HG03103 (cell line): ENCODE measurements at regions not wholly inside any gene's neighbourhood (a gene's known extent, or its start where the extent isn't known, plus 50 kb on each side); places are given as distances from the start of the nearest gene placed in this dataset.

Experiments
- ATAC-seq: cut with Tn5 transposase; IDR thresholded peaks from one replicate; pipeline ENCODE4 v1.9.1; 2021; ENCODE audit warnings: low read depth; ENCODE audit not compliant: unreplicated experiment

DNA sequence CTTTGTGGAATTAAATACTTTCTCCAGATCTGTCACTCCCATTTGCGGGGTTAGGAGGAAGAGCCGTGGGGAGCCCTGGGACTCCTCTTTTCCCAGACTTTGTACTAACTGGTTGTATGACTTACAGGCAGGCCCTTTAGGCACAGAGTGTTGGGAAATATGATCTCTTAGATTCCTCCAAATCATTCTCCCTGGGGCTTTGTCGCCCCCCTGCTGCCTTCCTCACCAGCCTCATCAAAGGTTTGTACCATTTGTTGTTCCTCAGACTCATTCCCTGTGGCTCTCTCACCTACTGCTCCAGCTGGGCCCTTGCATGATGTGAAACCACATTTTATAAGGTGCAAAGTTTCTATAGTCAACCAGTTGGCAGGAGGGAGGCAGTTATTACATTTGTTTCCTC, 56.4 kb downstream of the CRYGS start:
- ATAC-seq, result no peak

DNA sequence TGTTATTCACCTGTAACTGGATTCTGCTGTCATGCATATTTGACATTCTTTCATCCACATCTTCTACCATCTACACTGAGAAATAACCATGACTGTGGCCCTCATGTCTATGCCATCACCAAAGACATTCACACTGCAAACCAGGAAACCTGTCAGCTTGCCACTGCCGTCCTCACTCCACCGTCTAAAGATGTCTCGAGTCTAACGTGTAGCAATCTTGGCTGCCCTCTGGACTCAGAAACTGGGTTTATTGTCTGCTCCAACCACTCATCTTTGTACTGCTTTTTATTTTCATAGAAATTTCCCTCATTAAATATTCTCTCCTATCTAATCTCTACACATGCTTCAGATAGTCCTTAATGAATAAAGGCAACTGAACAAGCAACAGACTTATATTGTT, 57.1 kb downstream of the CRYGS start:
- ATAC-seq, result no peak

DNA sequence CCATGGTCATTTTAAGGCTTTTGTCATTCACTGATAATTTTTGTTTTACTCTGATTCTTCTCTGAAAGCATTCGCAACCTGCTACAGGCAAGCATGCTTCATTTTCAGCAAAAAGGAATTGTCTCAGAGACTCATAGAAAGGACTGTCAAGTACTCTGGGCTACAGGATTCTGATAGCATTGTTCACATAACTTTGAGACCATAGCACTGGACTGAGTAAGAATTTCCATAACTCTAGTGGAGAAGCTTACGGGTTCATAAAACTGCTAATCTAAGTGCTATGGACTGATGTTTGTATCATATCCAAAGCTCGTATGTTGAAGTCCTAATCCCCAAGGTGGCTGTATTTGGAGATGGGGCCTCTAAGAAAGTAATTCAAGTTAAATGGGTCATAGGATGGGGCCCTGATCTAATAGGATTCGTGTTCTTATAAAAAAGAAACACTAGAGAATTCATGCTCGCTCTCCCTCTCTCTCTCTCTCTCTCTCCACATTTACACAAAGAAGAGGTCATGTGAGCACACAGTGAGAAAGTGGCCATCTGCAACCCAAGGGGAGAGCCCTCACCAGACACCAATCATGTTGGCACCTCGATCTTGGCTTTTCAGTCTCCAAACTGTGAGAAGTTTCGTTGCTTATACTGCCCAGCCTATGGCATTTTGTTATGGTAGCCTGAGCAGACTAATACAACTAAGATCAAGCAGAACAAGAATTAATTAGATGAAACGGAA, 60.4 kb downstream of the CRYGS start:
- ATAC-seq, result no peak

DNA sequence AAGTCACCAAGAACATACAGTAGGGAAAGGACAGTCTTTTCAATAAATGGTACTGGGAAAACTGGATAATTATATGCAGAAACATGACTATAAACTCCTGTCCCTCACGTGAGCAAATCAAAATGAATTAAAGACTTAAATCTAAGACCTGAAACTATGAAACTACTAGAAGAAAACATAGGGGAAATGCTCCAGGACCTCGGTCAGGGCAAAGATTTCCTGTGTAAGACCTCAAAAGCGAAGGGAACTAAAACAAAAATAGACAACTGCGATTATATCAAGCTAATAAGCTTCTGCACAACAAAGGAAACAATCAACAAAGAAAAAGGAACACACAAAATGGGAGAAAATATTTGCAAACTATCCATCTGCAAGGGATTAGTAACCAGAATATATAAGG, 62.7 kb downstream of the CRYGS start:
- no peak for ATAC-seq

DNA sequence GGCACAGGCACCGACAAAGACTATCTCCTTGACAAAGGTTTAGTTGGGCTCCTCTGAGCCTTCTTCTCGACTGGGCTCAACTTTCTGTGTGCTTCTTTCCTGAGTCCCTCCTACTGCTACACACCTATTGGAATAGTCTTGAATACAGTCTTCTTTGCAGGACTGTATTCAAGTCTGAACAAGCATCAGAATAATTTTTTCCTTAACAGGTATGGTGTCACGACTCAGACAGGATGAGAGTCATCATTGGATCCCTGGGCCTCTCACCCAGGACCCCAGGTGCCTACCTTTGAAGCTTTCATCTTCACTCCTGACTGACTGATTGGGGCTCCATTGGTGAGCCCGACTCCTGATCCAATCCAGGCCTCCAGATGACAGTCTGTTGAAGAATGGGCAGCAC, 66.3 kb downstream of the CRYGS start:
- no peak for ATAC-seq

DNA sequence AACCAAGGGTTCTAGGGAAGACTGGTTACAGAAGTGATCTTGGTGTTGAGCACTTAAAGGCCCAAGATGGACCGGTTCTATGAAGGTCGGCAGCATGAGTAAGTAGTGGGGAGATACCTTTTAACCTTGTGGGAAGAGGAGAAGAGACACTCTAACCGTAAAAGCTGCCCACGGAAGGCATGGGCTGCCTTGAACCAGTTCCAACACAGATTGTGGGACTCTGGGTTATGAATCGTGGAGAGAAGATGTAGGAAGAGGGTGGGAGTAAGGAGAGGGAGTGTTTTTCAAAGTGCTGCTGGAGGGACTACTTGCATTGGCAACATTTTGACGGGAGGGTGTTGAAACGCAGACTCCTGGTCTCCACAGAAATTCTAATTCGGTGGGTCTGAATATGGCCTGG, 67.1 kb downstream of the CRYGS start:
- ATAC-seq, result no peak

DNA sequence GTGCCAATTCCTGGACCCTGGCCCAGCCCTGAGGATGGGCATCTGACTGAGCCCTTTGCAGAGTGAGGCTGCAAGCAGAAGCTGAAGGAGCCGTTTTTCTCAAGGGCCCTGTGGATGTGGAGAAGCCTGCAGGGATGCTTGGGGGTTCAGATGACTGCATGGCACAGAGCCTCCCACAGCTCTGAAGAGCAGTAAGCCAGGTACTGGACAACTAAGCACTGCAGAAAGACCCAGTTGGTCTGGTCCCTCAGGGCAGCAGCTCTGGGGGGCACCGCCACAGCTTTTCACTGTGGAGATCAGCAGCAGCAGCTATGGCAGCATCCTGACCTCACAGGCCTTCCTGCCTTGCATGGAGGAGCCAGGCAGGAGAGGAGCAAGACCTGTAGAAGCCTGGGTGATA, 67.6 kb downstream of the CRYGS start:
- no peak for ATAC-seq

DNA sequence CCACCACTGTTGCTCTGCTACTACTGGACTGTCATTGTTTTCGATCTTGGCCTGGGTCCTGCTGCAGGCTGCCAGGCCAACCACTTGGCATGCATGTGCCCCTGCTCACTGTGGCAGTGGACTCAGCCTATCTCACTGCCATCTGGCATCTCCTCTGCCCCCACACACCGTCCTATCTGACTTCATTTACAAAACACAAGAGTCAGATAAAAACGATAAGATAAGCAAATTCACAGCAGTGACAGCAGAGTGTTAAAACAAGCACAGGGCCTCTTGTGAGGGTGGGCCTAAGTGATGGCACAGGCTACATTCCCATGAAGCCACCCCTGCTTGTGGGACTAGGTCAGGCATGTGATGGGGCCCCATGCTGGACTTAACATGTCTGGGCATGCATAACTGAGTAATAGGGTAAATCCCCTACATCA, 68.1 kb downstream of the CRYGS start:
- no peak for ATAC-seq

DNA sequence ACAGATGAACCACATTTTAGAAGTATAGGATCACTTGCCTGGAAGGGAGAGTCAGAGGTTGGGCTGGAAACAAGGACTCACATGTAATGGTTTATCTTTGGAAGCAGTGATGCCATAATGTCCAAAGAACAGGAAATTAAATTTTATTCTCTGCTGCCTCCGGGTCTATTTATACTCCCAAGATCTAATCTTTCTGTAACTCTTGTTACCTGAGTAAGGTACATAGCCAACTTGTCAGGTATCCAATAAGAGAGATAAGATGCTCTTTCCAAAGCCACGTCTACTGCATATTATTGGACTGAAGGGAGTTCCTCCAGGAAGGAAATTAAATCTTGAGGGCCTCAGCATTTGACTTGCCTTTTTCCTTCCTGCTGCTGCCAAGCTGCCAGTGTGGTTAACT, 71.0 kb downstream of the CRYGS start:
- no peak for ATAC-seq

DNA sequence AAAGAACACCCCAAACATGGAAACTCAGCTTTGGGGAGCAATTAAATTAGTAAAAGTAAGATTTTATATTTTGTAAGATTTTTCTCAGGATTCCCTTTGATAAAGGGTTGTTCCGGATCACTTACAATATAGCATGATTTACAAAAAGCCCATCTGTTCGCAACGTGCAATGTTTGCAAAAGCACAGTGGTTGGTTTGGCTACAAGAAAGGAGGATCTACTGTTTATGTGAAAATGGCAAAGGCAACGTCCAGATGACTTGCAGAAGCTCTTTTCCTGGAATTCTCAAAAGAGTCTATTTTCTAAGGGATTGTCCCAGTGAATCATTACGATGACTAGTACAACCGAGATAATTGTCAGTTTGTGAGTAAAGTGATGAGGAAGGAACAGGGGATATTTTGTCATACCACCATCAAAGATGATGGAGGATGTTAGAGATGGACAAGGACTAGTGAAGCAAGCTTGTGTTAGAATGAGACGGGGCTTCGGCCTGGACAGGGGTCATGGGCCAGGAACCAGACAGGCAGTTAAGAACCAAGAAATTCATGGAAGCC, 71.6 kb downstream of the CRYGS start:
- no peak for ATAC-seq

DNA sequence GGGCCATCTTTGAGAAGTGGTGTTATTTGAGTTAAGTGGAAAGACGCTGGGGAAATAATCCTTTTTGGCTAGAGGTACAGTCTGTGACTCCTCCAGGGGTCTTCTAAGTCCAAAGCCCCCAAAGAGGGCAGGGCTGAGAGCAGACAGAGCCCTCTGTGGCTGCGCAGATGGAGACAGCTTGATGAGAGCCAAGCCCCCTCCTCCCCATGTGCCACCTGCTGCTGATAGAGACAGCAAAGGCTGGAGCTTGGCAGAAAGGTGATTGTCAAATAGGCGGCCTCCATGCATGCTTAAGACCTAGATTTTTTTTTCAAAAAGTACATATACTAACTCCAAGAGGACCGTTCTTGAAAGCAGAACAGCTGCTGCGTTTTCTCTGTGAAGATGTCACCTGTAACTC, 72.4 kb downstream of the CRYGS start:
- ATAC-seq, result no peak

DNA sequence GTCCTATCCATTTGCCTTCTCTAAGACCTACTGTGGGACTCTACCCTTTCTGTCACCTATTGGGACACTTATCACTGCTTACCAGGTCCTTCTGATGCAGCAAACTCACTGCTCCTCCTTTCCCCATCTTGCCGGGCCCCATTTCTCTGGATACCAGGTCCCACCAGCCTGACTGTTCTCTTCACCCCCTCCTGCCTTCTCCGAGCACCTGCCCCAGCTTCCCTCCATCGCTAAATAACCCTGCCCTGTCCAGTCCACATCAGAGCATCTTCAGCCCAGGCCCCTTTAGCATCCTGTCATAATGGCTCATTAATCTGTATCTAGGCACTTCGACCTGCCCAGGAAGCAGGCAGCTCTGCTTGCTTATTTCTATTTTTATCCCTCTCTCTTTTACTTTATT, 74.7 kb downstream of the CRYGS start:
- ATAC-seq, result no peak

DNA sequence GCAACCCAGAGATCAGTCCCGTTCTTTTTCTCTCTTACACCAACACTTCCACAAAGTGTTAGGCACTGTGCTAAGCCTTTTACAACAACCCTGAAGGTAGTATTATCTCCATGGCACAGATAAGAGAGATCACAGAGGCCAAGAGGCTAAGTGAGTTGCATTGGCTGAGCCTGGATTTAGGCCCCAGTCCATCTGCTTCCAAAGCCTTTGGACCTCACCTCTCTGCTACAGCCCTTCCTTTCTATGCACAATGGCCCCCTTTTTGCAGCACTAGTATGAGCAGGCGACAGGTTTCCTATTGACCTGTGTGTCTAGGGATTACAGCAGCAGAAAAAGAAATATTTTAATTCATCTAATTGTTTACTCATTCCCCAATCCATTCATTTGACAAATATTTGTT, 76.2 kb downstream of the CRYGS start:
- ATAC-seq, result no peak

DNA sequence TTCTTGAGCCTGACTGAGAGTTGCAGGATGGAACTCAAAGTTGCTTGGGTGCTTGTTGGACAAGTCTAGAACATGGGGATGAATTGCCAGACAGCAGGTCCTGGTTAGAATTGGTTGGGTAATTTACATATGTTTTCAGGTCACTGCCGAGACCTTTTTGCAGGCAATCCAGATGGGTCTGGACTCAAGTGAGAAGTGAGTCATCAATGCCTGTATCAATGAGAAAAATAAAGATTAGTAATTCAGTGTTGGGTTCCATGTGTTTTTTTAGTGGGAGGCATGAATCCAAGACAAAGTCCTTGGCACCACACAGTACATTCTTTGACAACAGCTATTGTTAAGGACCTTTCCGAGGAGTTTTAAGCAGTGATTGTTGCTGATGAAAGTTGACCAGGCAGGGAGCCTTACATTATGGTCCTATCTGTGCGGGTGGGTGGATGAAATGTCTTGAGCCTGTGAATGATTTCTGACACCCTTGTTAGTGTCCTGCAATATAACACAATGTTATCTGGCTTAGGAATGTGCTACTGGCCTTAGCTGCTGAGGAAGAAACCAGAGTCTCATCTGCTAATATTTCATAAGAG, 77.7 kb downstream of the CRYGS start:
- ATAC-seq, result no peak

DNA sequence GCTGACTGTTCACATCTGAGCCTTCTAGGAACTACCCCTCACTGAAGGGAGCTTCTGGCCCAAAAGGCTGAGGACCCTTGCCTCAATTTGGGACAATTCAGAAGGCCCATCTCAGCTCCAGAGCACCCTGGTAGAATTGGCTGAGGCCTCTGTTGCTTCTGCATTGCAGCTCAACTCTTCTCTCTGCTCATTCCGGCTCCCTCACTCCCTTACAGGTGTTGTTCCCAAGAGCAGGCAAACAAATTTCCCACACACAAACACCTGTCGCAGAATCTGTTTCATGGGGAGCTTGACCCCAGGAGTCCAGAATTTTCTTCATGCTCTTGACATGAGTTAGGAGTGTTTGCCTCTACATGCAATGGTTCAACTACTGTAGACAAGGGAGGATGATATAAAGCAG, 78.7 kb downstream of the CRYGS start:
- ATAC-seq, result no peak

DNA sequence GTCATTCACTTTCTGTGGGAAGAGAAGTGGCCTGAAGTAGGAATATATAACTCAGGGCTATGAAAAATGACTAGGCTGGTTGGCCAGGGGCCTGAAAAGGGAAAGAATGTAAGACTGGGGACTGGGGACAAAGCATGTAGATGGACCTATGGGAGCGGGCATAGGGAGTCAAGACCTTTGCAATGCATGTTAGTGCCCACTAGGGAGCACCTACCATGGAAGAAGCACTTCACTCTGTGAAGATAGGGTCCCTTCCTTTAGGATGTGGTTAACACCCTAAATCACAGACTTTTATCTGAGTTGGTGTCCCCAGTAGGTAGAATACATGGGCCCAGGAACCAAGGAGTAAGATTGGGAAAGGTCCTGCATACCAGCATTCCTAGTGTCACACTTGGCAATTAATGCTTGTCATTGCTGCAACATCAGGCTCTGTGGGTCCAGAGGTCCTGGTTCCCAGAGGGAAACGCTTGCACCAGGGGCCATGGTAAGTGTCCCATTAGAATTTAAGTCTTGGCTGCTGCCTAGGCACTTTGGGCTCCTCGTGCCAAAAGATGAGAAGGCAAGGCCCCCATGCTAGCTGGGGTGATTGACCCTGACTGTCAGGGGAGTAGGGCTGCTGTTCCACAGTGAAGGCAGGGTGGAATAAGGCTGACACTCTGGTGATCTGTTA, 79.6 kb downstream of the CRYGS start:
- no peak for ATAC-seq

DNA sequence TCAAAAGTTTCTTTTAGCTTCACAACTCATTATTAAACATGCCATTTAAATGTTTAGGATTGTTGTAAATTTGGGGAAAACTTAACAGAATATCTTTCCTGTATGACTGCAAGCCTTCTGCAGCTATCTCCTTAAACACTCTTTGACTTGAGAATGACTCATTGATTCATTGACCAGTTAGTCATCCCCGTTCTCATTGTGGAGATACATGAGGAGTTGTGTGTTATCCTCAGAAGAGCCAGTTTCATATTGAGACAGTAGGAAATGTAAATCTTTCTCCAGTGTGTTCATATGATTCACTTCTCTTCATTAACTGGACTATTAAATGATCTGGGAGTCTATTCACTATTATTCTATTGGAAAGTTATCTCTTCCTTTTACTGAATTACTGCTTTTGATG, 83.0 kb downstream of the CRYGS start:
- ATAC-seq, result no peak

DNA sequence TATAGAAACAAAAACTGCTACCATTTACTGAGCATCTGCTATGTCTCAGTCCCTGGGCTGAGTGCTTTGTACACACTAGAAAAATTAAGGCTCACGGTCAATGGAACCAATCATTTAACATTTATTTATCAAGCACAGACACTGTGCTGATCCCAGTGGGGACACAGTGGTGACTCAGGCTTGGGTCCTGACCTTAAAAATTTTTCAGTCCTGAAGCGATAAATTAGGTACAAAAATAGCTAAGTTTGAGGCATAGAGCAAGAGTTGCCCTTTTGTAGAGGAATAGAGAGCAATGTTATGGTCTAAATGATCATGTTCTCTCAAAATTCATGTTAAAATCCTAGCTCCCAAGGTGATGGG, 85.1 kb downstream of the CRYGS start:
- ATAC-seq, result no peak

DNA sequence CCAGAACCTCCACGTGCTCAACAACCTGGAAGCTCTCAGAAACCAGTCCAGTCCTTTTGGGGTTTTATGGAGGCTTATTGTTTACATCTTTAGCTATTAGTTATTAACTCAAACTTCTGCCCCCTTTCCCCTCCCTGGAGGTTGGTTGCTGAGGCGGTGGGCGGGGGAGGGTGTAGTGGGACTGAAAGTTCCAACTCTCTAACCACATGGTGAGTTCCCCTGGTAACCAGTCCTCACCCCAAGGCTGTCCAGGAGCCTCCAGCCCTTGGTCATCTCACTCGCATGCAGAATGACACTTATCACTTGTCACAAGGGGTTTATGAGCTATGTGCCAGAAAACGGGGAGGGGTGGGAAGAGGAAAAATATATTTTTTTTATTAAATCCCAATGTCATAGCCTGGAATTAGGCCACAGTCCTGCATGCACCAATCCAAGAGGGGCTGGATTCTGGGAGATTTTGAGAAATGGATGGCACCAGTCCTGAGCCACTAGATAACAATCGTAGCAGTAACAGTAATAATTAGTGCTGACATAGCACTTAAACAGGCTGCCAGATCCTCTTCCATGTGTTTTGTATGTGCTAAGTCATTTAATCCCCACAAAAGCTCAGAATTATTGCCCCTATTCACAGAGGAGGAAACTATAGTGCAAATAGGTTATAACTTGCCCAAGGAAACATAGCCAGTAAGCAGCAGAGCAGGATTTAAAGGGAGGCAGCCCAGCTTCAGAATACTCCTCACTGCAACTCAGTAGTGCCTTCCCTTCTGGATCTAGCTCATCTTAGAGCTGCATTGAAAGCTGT, 85.7 kb downstream of the CRYGS start:
- ATAC-seq, result no peak

DNA sequence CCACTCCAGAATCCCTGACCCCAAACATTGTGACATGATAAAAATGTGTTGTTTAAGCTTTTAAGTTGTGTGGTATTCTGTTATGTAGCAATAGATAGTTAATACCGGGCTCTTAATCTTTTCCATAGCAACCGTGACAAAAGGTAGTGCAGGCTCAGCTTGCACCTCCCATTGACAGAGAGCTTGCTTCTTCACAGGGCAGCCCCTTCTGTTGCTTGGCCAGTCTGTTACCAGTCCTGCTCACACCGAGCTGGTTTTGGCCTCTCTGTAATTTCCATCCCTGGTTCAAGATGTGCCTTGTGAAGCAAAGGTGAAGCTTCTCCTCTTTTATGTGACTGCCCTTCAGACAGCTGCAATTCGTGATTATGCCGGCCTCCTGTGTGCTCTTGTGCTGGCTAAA, 86.9 kb downstream of the CRYGS start:
- ATAC-seq, result no peak

DNA sequence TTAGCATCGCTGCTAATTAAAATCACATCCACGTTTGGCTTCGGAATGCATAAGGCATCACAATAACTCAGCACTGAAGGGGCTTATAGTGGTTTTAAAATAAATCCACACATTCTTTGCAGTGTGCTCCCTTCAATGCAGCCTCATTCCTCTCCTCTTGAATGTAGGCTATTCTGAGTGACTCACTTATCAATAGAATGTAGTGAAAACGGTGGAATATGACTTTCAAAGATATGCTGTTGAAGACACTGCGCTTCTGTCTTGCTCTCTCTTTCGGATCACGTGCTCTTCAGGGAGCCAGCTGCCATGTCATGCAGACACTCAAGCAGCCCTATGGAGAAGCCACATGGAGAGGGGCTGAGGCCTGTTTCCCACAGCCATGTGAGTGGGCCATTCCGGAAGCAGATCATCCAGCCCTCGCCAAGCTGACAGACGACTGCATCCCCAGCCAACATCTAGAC, 87.4 kb downstream of the CRYGS start:
- no peak for ATAC-seq
